Chondrocyte (in vitro differentiated cells): ENCODE measurements at regions not wholly inside any gene's neighbourhood (a gene's known extent, or its start where the extent isn't known, plus 50 kb on each side); places are given as distances from the start of the nearest gene placed in this dataset.

Source experiments
- DNase-seq: peaks from one replicate; pipeline ENCODE4 v3.0.0; 2021; ENCODE audit warnings: mixed read lengths, low spot score
- H3K27ac Mint-ChIP-seq: one replicate; pipeline ENCODE4 v1.8.0; 2021; ENCODE audit warnings: mild to moderate bottlenecking, moderate library complexity, mixed read lengths; ENCODE audit not compliant: unreplicated experiment
- H3K27me3 Mint-ChIP-seq: 2 replicates; pipeline ENCODE4 v1.8.0; 2021; ENCODE audit warnings: low read depth, mixed read lengths
- H3K36me3 Mint-ChIP-seq: 2 replicates; pipeline ENCODE4 v1.8.0; 2021; ENCODE audit warnings: low read depth, mixed read lengths
- H3K4me1 Mint-ChIP-seq: 2 replicates; pipeline ENCODE4 v1.8.0; 2021; ENCODE audit warnings: low read depth, mild to moderate bottlenecking, mixed read lengths
- H3K4me3 Mint-ChIP-seq: one replicate; pipeline ENCODE4 v1.8.0; 2021; ENCODE audit warnings: mild to moderate bottlenecking, moderate library complexity, mixed read lengths; ENCODE audit not compliant: unreplicated experiment
- H3K9me3 Mint-ChIP-seq: 2 replicates; pipeline ENCODE4 v1.8.0; 2021; ENCODE audit warnings: low read depth, mixed read lengths
- CTCF ChIP-seq: fragments of 200-600 bp; sonication (generic); IDR thresholded peaks from 2 replicates; pipeline ENCODE4 v1.5.0; 2021; ENCODE audit warnings: antibody characterized with exemption, mild to moderate bottlenecking, moderate library complexity

GRCh38 chr6:144345451-144345850 lies 60.3 kb downstream of the UTRN start:
- no peaks in the 10 kb centered on the region for H3K9me3 Mint-ChIP-seq
- H3K27ac Mint-ChIP-seq = no peak overlapping the region

GRCh38 chr6:144346719-144347447 lies 61.7 kb downstream of the UTRN start:
- peak overlapping the region; percentile 86 for H3K27ac Mint-ChIP-seq
- no peaks in the 10 kb centered on the region for H3K9me3 Mint-ChIP-seq
- H3K27me3 Mint-ChIP-seq = no peaks in the 10 kb centered on the region
- peaks cover 63% of the 10 kb centered on the region for H3K4me1 Mint-ChIP-seq
- peaks cover 3% of the 10 kb centered on the region for H3K36me3 Mint-ChIP-seq
- no peak overlapping the region for H3K4me3 Mint-ChIP-seq
- DNase-seq = no peak
- TF ChIP-seq CTCF = no peak

More at GRCh38 chr6:144345451-144345850, 60.3 kb downstream of the UTRN start:
- DNase-seq = no peak
- Mint-ChIP-seq H3K36me3 (peaks cover 3% of the 10 kb centered on the region), H3K4me3 (no peak overlapping the region), H3K4me1 (peaks cover 70% of the 10 kb centered on the region), H3K27me3 (no peaks in the 10 kb centered on the region)
- TF ChIP-seq CTCF = no peak

DNA sequence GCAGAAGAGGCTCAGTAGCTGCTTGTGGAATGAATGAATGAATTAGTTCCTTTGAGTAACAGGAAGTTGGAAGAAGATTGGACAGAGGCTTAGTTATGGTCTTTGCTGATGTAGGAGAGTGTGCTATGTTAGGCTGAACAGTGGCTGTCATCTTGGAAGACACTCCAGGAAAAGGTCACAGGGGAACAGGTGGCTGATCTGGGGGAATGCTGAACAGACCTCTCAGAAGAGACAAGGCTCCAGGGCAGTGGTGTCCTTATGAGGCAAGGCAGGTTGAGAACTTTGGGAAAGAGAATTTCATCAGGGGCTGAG lies 62.3 kb downstream of the UTRN start:
- H3K9me3 Mint-ChIP-seq = no peaks in the 10 kb centered on the region
- no peak for DNase-seq
- peak overlapping the region; percentile 86 for H3K27ac Mint-ChIP-seq
- H3K27me3 Mint-ChIP-seq = no peaks in the 10 kb centered on the region
- H3K4me3 Mint-ChIP-seq = no peak overlapping the region
- no peak for TF ChIP-seq CTCF
- H3K4me1 Mint-ChIP-seq = peaks cover 63% of the 10 kb centered on the region
- peaks cover 3% of the 10 kb centered on the region for H3K36me3 Mint-ChIP-seq

GRCh38 chr6:144347933-144348332 lies 62.8 kb downstream of the UTRN start:
- no peak for TF ChIP-seq CTCF
- Mint-ChIP-seq H3K27me3 (no peaks in the 10 kb centered on the region), H3K9me3 (no peaks in the 10 kb centered on the region), H3K36me3 (peaks cover 3% of the 10 kb centered on the region), H3K4me1 (peaks cover 69% of the 10 kb centered on the region), H3K4me3 (no peak overlapping the region), H3K27ac (peak overlapping the region; percentile 86)
- DNase-seq = no peak

DNA sequence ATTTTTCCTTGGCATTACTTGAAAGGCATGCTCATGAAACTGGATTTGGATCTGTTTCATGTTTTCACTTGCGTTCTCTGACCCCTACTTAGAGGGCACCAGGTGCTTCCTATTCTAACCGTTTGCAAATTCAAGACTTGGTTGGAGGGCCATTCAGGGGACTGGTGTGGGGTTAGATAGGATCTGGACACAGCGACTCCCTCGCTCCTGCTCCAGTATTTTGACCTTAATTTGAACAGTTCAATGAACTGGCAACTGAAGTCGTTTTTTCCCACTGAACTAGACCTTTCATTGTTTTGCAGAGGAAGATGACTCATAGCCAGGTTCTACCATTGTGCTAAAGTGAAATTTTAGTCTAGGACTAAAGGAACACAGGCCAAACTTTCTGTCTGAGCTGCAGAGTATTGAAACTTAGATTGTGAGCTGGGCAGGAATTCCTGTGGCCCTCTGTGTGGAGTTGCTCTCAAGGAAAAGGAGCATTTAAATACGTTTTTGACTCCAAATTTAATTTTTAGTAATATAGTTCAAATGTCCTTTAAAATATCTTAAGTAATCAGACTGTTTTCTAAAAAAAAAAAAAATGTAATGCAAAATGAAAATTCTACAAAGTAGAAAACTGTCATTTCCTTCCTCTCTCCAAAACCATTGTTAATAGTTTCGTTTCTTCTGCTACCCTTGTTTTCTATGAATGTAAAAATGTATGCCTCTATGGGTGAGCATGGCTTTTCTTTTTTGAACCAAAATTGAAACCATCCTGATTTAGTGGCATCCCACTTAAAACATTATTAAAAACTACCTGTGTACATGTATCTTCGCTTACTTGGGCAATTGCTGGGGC lies 64.8 kb downstream of the UTRN start:
- TF ChIP-seq CTCF = no peak
- Mint-ChIP-seq H3K36me3 (no peaks in the 10 kb centered on the region), H3K27me3 (no peaks in the 10 kb centered on the region)

More for the DNA sequence above, 64.8 kb downstream of the UTRN start:
- no peaks in the 10 kb centered on the region for H3K9me3 Mint-ChIP-seq
- peak overlapping the region; percentile 79 for H3K27ac Mint-ChIP-seq
- H3K4me3 Mint-ChIP-seq = no peak overlapping the region
- H3K4me1 Mint-ChIP-seq = peaks cover 54% of the 10 kb centered on the region
- no peak for DNase-seq
